ENCODE measurements at regions not wholly inside any gene's neighbourhood (a gene's known extent, or its start where the extent isn't known, plus 50 kb on each side); places are given as distances from the start of the nearest gene placed in this dataset.

GRCh38 chr2:234293973-234294372 lies 202.9 kb downstream of the ARL4C start:
- no peaks in the 10 kb centered on the region for H3K4me1 ChIP-seq
- no peaks in the 10 kb centered on the region for H3K9me3 ChIP-seq (ENCODE audit: control insufficient read depth, low read length)
- H3K36me3 ChIP-seq (ENCODE audit: control insufficient read depth, insufficient read depth, low read length) = no peaks in the 10 kb centered on the region
- TF ChIP-seq, protein P1, sequence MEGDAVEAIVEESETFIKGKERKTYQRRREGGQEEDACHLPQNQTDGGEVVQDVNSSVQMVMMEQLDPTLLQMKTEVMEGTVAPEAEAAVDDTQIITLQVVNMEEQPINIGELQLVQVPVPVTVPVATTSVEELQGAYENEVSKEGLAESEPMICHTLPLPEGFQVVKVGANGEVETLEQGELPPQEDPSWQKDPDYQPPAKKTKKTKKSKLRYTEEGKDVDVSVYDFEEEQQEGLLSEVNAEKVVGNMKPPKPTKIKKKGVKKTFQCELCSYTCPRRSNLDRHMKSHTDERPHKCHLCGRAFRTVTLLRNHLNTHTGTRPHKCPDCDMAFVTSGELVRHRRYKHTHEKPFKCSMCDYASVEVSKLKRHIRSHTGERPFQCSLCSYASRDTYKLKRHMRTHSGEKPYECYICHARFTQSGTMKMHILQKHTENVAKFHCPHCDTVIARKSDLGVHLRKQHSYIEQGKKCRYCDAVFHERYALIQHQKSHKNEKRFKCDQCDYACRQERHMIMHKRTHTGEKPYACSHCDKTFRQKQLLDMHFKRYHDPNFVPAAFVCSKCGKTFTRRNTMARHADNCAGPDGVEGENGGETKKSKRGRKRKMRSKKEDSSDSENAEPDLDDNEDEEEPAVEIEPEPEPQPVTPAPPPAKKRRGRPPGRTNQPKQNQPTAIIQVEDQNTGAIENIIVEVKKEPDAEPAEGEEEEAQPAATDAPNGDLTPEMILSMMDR (IDR thresholded peaks at IDR 0.05) = no peak
- no peaks in the 10 kb centered on the region for H3K79me2 ChIP-seq
- no peak overlapping the region for H3K27ac ChIP-seq
- H3K4me3 ChIP-seq (ENCODE audit: low read depth, low read length) = no peak overlapping the region
- no peaks in the 10 kb centered on the region for H3K27me3 ChIP-seq (ENCODE audit: control insufficient read depth, insufficient read depth, low read length)
- H3K9ac ChIP-seq = no peak overlapping the region
- no peak overlapping the region for H2AFZ ChIP-seq
- no peak overlapping the region for H3K4me2 ChIP-seq (ENCODE audit: low read length)

DNA sequence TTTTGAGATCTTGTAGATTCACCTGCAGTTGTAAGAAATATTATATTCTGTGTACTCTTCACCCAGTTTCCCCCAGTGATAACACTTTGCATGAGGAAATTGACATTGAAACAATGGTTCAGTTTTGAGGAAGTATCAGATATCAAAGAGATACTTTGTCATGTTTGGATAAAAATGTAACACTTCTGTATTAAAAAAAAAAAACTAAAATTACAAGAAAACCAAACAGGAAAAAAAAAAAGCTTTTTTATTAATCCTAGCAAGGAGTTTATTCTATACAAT lies 204.0 kb downstream of the ARL4C start:
- Histone ChIP-seq H2AFZ (no peak overlapping the region), H3K4me3 (ENCODE audit: low read depth, low read length) (no peak overlapping the region), H3K9ac (no peak overlapping the region), H3K4me2 (ENCODE audit: low read length) (no peak overlapping the region), H3K9me3 (ENCODE audit: control insufficient read depth, low read length) (no peaks in the 10 kb centered on the region), H3K36me3 (ENCODE audit: control insufficient read depth, insufficient read depth, low read length) (no peaks in the 10 kb centered on the region), H3K4me1 (no peaks in the 10 kb centered on the region), H3K27me3 (ENCODE audit: control insufficient read depth, insufficient read depth, low read length) (no peaks in the 10 kb centered on the region), H3K27ac (no peak overlapping the region), H3K79me2 (no peaks in the 10 kb centered on the region)
- TF ChIP-seq, protein P1 (IDR thresholded peaks at IDR 0.05) = no peak

DNA sequence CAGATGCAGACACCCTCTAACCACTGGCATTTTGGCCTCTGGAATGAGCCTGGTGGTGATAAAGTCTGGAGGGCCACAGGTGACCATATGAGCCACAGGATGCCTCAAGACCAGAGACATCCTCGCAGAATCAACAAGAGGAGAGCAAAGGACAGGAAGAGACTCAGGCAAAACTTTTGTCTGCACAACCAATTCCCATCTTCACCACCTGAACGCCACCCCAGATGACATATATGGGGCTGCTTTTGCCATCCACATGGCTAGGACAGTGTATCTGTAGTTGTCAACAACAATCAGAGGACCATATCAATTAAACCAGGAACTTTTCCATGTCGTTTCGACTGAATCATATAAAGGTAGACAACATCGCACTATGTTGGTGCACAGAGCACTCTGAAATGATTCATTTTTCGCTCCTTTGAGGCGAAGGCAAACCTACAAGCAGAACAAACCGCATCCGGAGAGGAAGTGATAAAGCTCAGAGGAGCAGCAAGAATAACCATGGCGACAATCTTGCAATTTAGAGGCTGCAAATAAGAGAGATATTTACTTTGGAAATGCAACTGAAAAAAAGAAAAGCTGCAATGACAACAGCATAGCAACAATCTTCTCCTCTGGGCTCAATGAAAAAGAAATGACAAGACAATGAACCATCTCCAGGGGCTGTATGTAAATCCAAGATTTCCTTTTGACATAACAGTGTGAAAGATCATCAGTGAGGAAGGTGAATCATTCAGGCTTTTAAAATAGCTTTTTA lies 204.5 kb downstream of the ARL4C start:
- H3K4me1 ChIP-seq = no peaks in the 10 kb centered on the region
- no peak overlapping the region for H3K4me2 ChIP-seq (ENCODE audit: low read length)
- H2AFZ ChIP-seq = no peak overlapping the region
- H3K27me3 ChIP-seq (ENCODE audit: control insufficient read depth, insufficient read depth, low read length) = no peaks in the 10 kb centered on the region
- H3K9ac ChIP-seq = no peak overlapping the region
- no peaks in the 10 kb centered on the region for H3K36me3 ChIP-seq (ENCODE audit: control insufficient read depth, insufficient read depth, low read length)
- no peak overlapping the region for H3K27ac ChIP-seq
- no peaks in the 10 kb centered on the region for H3K9me3 ChIP-seq (ENCODE audit: control insufficient read depth, low read length)
- H3K4me3 ChIP-seq (ENCODE audit: low read depth, low read length) = no peak overlapping the region
- TF ChIP-seq, protein P1 (IDR thresholded peaks at IDR 0.05) = no peak
- no peaks in the 10 kb centered on the region for H3K79me2 ChIP-seq

GRCh38 chr2:234291765-234292204 lies 205.1 kb downstream of the ARL4C start:
- no peak overlapping the region for H3K9ac ChIP-seq
- TF ChIP-seq, protein P1 (IDR thresholded peaks at IDR 0.05) = no peak
- no peak overlapping the region for H3K4me3 ChIP-seq (ENCODE audit: low read depth, low read length)
- no peak overlapping the region for H3K4me2 ChIP-seq (ENCODE audit: low read length)
- no peak overlapping the region for H2AFZ ChIP-seq
- no peaks in the 10 kb centered on the region for H3K9me3 ChIP-seq (ENCODE audit: control insufficient read depth, low read length)
- H3K4me1 ChIP-seq = no peaks in the 10 kb centered on the region
- H3K79me2 ChIP-seq = no peaks in the 10 kb centered on the region
- no peak overlapping the region for H3K27ac ChIP-seq
- no peaks in the 10 kb centered on the region for H3K27me3 ChIP-seq (ENCODE audit: control insufficient read depth, insufficient read depth, low read length)
- no peaks in the 10 kb centered on the region for H3K36me3 ChIP-seq (ENCODE audit: control insufficient read depth, insufficient read depth, low read length)

GRCh38 chr2:234290671-234291070 lies 206.2 kb downstream of the ARL4C start:
- no peak overlapping the region for H3K4me3 ChIP-seq (ENCODE audit: low read depth, low read length)
- H3K36me3 ChIP-seq (ENCODE audit: control insufficient read depth, insufficient read depth, low read length) = no peaks in the 10 kb centered on the region
- no peak overlapping the region for H3K27ac ChIP-seq
- H3K4me2 ChIP-seq (ENCODE audit: low read length) = no peak overlapping the region
- no peak overlapping the region for H2AFZ ChIP-seq
- no peaks in the 10 kb centered on the region for H3K9me3 ChIP-seq (ENCODE audit: control insufficient read depth, low read length)
- TF ChIP-seq, protein P1 (IDR thresholded peaks at IDR 0.05) = no peak
- H3K27me3 ChIP-seq (ENCODE audit: control insufficient read depth, insufficient read depth, low read length) = no peaks in the 10 kb centered on the region
- no peak overlapping the region for H3K9ac ChIP-seq
- H3K79me2 ChIP-seq = no peaks in the 10 kb centered on the region
- no peaks in the 10 kb centered on the region for H3K4me1 ChIP-seq

Data from parathyroid adenoma (tissue), 2 donors.